Heart left ventricle (tissue), 13 donors: ENCODE measurements at regions not wholly inside any gene's neighbourhood (a gene's known extent, or its start where the extent isn't known, plus 50 kb on each side); places are given as distances from the start of the nearest gene placed in this dataset.

Experiments used
- CTCF ChIP-seq, 12 donors: fragments of 200-600 bp; sonication (generic) in 4 of 12; IDR thresholded peaks; one replicate each; pipeline versions ENCODE4 v1.5.0 to v1.8.0; 2018 to 2022; ENCODE audit warnings: antibody characterized with exemption in 12 of 12, mild to moderate bottlenecking in 5 of 12
- POLR2A ChIP-seq, 2 donors: fragments of 450-650 bp; IDR thresholded peaks; one replicate each; pipeline ENCODE4 v1.6.1; 2017; ENCODE audit warnings: antibody characterized with exemption in 2 of 2, mild to moderate bottlenecking in 2 of 2, moderate library complexity in 2 of 2
- donor health status: ischemic (EF 13 %, LVEDD 7.1; RV severe dilation, severe dysfunction).
- donor health status: DM: no; HTN: yes; CAD: no.
- donor health status: DM: no; HTN: no; CAD: no.
- donor health status: ischemic (EF 25% LVEDD 6.9; RV normal size, moderate dysfunction).
- donor health status: ischemic (EF 25% LVEDD 5.7; RV mildly dilated, moderate dysfunction).
- donor health status: ischemic (EF 35%, LVEDD 5.7; RV mildly dilated, moderate dysfunction).
- donor health status: nonischemic (EF 11% LVEDD 7.7; RV severe dilation, severe dysfunction).
- donor health status: DM: yes; HTN: yes; CAD: no.
- donor health status: PGD.
- donor health status: ischemic (EF 29% LVEDD 5.4; RV normal size, mild dysfunction).
- donor health status: nonischemic (EF 23%, LVEDD 6.1; RV moderate dilation, normal function).

- TF ChIP-seq CTCF (IDR thresholded peaks at IDR 0.05) (no peak), POLR2A (IDR thresholded peaks at IDR 0.05) (no peak)
Measured at GRCh38 chr18:32530947-32531651, 60.4 kb upstream of the GAREM1 start.
